GM19452 (cell line): ENCODE measurements at regions not wholly inside any gene's neighbourhood (a gene's known extent, or its start where the extent isn't known, plus 50 kb on each side); places are given as distances from the start of the nearest gene placed in this dataset.
"Not testable (repeated sequence)": the region's sequence is repeated elsewhere in the genome, so short reads cannot be mapped to it uniquely, and the experiment has no call there.

Source experiments
- ATAC-seq: cut with Tn5 transposase; IDR thresholded peaks from one replicate; pipeline ENCODE4 v1.9.1; 2021; ENCODE audit not compliant: unreplicated experiment

DNA sequence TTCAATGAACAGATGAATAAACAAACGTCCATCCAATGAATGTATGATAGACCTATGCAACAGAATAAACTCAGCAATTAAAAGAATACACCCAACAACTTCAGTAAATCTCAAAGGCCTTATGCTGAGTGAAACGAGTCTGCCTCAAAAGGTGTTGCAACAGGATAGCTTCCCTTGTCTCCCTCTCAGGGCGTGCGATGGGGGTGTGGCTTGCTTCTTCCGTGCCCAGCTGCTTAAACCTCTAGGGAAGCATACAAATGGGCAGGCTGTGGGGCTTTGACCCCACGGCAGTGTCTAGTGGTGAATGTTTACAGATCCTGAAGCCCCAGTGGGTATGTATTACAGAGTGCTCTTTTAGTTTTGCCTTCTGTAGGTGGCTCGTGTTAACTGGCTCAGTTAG lies 87.0 kb upstream of the CCL21 start:
- no peak for ATAC-seq

GRCh38 chr9:34793428-34793827 lies 83.5 kb upstream of the CCL21 start:
- no peak for ATAC-seq

- no peak for ATAC-seq
These were observed 74.1 kb upstream of the CCL21 start for GRCh38 chr9:34783951-34784487.

- no peak for ATAC-seq
These were observed 72.4 kb upstream of the CCL21 start for GRCh38 chr9:34782372-34782771.

- no peak for ATAC-seq
These were observed 67.7 kb upstream of the CCL21 start for GRCh38 chr9:34777666-34778065.

- no peak for ATAC-seq
These were observed 64.0 kb upstream of the CCL21 start for GRCh38 chr9:34773955-34774354.

DNA sequence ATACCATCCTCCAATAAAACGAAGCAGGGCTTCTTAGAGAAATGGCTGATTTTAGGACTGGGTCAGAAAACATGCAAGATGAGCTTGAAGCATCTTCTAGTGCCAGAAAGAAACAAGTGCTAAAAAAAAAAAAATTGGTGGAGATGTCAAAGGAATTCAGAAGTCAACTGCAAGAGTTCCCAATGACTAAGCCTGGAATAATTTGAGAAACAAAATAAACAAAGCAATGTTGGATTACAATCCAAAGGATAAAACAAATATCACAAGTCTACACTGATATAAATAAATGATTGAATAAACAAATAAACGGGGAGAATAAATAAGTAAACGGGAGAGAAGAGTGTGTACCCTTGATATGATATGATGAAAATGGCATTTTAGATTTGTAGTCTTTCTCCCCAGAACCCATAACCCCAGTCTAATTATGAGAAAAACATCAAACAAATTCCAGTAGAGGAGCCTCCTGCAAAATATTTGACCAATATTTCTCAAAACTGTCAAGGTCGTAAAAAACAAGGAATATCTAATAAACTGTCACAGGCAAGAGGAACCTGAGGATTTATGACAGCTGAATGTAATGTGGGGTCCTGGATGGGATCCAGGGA lies 63.5 kb upstream of the CCL21 start:
- no peak for ATAC-seq

GRCh38 chr9:34771007-34771406 lies 61.1 kb upstream of the CCL21 start:
- ATAC-seq, result no peak

- ATAC-seq, result not testable (repeated sequence)
These were observed 57.2 kb upstream of the CCL21 start for GRCh38 chr9:34767087-34767486.

DNA sequence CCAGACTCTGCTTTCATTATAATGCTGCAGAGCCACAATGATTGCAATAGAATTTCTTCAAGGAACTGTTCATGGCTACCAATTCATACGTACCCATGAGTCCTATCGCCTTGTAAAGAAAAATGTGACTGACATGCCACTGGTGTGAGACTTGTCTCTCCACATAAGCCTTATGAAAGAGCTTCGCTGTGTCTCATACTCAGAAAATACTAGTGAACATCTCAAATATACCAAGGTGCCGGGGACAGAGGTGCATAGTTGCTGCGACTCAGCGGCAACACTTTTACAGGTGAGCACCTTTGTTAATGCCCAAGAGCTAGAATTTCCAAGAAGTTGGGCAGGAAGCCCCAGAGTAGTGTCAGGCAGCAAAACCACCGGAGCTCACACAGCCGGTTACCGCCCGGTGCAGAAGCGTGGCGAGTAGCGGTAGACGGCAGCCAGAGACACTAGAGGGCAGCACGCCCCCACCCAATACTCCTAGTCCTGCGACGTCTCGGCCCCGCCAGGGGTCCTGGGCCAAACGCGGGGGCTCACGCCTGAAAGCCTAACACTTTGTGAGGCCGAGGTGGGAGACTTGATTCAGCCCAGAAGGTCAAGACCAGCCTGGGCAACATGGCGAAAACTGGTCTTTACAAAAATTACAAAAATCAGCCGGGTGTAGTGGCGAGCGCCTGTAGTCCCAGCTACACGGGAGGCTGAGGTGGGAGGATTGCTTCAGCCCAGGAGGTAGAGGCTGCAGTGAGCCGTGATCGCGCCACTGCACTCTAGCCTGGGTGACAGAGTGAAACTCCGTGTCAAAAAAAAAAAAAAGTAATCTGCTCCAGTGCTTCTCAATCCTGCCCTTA lies 50.5 kb upstream of the CCL21 start:
- not testable (repeated sequence) for ATAC-seq
